LHCN-M2 (cell line): ENCODE measurements at regions not wholly inside any gene's neighbourhood (a gene's known extent, or its start where the extent isn't known, plus 50 kb on each side); places are given as distances from the start of the nearest gene placed in this dataset.

Experiments
- DNase-seq: peaks from one replicate; pipeline ENCODE4 v3.0.0-alpha.2; 2012; ENCODE audit warnings: low read depth

DNA sequence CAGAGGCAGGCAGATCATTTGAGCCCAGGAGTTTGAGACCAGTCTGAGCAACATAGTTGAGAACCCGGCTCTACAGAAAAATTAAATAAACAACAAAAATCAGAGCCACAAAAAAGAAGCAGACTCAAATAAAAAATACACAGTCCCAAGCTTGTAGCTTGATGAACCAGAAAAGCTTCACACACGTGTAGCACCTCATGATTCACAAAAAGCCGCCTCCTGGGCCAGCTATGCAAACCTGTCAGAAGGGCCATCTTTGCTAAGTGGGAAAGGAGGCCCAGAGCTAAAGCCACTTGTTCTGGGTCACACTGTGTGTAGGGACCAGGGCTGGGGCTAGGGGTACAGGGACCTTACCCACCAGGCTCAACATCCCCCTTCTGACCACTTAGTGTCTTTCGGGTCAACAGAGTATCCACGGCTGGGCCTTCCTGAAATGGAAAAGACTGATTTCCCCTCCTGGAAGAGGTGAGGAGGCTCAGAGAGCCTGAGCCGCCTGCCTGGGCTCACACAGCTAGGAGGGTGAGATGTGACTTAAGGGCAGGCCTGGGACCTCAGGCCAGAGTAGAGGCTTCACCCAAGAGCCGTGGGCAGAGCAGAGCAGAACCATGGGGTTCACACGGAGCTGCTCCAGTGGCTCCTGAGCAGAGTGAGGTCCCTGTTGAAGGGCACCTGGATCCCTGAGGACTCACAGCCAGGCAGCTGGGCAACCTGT lies 269.6 kb downstream of the PARN start:
- no peak for DNase-seq

DNA sequence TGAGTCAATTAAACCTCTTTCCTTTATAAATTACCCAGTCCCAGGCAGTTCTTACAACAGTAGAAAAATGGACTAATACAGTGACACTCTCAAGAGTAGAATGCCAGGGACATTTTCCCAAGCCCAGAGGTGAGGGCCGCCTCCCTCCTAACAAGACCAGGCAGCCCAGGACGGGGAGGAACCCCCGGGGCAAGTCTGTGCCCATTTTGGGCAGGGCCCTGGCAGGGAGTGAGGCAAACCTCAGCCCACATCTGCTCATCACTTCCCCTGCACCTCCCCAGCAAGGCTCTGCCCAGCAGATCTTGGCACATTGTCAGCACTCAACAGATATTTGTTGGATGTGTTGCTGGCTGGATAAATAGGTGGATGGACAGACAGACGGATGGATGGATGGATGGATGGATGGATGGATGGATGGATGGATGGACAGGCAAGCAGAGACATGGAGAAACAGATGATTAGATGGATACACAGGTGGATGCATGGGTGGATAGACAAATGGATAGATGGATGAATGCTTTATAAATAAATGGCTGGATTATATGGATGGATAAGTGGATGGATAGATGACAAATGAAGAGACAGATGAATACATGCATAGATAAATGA lies 271.3 kb downstream of the PARN start:
- no peak for DNase-seq

DNA sequence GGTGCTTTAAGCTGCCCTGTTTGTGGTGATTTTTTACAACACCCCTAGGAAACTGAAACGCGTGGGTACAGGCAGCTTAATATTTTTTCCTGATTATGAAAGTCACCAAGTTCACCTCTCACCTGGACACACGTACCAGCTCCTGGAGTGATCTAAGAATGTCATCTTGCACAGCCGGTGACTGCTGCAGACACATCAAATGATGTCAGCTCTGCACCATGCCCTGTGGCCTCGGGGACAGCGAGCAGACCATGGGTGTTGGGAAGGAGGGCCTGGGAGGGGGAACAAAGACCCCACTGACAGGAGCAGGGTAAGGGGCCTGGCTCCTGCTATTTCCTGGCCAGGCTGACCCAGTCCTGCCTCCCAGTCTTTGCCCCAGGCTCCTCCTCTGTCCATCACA lies 272.7 kb downstream of the PARN start:
- no peak for DNase-seq

DNA sequence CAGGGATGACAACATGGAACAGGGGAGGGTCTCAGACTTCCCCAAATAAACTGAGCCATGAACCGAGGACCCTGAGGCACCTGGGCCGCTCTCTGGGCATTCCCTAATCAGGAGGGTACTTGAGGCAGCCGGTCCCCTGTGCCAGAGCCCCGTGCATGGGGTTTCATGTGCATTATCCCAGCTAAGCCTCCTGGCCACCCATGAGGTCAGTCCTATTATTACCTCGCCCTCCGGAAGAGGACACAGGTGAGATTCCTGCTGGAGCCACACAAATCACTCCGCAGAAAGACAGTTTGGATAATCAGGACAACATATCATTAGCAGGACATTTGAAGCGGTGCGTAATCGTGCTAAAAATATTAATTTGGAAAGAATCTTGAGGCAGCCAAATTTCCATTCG lies 274.0 kb downstream of the PARN start:
- DNase-seq = no peak

DNA sequence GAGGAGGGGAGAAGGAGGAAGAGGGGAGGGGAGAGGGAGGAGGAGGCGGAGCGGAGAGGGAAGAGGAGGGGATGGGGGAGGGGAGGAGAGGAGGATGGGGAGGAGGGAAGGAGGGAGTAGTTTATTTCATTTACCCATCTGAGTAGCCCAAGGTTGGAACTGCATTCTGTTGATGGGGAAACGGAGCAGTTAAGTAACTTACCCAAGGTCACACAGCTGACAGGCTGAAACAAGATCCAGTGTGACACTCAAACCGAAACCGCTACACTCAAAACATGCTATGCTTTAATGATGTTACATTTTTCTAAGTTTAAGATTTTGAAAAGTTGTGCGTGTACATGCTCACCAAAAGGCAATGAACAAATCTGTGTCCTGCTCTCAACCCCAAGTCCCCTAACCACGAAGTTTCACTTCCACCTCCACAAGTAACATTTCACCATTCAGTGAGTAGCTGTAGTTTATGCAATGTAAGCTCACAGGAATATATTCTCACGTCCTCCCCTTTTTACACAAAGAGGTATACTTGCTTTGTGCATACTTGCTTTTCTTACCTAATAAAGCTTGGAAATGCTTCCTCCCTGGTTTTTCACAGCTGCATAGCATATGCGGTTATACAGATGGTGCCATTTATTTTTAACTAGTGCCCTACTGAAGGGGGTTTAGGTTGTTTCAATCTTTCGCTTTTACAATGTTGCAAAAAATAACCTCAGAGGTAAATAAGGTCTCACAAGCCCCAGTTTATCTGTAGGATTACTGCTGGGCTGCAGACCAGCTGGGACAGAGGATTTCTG lies 275.3 kb downstream of the PARN start:
- DNase-seq = no peak

DNA sequence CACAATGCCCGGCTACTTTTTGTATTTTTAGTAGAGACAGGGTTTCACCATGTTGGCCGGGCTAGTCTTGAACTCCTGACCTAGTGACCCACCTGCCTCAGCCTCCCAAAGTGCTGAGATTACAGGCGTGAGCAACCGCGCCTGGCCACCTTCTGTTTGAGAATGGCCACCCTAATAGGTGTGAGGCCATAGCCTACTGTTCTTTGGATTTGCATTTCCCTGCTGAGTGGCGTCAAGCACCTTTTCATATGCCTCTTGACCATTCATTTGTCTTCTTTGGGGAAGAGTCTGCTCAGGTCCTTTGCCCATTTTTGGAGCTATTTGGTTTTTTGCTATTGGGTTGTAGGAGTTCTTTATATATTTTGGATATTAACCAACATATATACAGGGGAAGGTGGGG lies 276.7 kb downstream of the PARN start:
- no peak for DNase-seq

DNA sequence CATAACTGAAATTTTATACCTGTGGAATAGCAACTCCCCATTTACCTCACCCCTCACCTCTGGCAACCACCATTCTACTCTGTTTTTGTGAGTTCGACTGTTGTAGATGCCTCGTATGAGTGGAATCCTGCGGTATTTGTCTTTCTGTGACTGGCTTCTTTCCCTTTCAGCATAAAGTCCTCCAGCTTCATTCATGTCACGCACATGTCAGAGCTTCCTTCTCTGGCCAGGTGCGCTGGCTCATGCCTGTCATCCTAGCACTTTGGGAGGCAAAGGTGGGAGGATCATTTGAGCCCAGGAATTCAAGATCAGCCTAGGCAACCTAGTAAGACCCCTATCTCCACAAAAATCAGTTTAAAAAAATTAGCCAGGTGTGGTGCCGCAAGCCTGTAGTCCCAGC lies 278.4 kb downstream of the PARN start:
- no peak for DNase-seq

DNA sequence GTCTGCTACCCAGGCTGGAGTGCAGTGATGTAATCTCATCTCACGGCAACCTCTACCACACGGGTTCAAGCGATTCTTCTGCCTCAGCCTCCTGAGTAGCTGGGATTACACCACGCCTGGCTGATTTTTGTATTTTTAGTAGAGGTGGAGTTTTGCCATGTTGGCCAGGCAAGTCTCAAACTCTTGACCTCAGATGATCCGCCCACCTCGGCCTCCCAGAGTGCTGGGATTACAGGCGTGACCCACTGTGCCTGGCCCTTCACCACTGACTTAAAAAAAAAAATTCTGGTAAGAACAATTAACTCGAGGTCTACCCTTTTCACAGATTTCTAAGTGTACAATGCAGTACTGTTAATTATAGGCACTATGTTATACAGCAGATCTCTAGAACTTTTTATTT lies 279.4 kb downstream of the PARN start:
- DNase-seq = no peak

DNA sequence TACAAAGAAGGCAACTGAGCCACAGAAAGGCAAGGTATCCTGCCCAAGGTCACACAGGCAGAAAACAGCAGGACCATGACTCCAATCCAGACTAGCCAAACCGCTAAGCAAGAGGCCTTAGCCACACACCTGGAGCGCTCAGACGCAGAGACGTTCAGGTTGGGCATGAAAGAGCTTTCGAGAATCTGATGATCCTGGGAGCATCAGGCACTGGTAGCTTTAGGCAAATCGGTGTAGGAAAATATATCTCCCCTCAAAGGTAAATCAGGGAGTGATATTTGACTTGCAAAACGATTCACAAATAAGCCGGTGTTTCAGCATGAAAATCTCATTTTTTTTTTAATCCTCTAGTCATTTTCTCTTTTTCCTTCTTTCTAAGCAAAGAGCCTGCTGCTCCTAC lies 279.0 kb downstream of the MRTFB start:
- DNase-seq = no peak

DNA sequence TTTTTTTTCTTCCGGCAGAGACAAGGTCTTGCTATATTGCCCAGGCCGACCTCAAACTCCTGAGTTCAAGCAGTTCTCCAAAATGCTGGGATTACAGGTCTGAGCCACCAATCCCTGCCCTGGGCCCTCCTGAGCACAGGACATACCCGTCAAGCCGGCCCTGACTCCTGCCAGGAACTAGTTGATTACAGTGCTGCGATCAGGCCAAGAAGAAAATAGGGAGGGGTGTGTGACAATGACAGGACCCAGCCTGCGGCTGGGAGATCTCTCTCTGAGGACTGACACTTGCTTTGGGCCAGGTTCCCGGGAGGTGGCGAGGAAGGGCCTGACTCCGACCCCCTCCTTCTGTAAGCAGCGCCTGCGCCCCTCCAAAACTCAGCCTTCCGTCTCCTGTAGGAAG lies 276.6 kb downstream of the MRTFB start:
- DNase-seq = no peak

DNA sequence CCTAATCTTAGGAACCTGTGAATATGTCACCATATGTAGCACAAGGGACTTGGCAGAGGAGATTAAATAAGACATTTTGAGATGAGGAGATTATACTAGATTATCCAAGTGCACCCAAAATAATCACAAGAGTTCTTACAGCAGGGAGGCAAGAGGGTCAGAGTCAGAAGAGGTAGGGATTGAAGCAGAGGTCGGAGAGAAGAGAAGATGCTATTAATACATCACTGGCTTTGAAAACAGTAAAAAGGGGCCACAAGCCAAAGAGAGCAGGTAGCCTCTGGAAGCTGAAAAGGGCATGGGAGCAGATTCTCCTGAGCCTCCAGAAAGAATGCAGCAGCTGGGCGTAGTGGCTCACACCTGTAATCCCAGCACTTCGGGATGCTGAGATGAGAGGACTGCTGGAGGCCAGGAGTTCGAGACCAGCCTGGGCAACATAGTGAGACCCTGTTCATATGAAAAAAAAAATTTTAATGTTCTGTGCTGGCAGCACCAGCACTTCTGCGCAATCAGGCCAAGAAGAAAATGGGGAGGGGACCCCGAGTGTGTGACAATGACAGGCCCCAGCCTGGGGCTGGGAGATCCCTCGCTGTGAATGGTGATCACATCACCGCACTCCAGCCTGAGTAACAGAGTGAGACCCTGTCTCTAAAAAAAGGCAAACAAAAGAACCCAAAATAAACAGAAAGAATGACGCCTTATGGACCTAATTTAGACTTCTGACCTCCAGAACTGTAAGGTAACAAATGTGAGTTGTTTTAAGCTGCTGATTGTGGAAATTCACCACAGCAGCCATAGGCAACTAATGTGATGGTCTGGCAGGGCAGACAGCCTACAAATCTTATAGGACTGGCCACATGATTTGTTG lies 275.4 kb downstream of the MRTFB start:
- DNase-seq = no peak

DNA sequence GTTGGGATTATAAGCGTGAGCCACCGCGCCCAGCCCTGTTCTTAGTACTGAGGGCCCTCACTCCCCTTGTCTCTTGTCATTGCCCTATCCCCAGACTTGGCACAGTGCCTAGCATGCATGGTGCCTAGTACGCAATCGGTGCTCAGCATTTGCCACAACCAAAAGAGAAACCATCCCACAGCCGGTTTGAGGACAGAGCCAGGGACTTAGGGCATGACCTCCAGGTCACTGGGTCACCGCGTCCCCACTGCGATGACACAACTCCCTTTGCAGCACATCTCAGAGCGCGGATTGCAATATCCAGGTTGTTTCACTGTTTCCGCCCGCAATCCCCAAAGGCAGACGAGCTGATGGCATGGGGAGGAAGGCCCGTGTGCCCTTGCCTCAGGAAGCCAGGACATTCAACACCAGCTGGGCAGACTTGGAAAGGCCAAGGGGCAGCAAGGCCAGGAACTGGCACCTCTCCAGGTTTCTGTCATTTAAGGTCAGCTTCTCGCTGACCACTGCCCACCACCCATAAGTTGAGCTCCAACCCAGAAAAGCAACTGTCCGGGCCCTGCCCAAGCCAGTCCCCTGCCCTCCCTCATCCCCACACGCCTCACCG lies 274.5 kb downstream of the MRTFB start:
- no peak for DNase-seq

DNA sequence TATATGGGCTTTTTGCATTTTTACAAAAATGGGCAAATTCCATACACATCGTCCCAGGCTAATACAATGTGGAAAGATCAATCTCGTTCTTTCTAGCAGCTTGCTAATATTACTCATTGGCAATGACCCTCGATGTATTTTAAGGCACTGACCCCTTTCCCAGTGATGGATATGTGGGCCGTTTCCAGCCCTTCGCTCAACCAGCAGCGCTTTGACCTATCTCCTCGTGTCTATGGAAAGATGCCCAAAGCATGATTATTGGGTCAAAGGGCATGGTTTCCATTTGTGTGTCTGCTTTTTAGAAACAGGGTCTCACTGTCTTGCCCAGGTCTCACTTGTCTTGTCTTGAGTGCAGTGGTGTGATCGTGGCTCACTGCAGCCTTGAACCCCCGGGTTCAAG lies 273.8 kb downstream of the MRTFB start:
- no peak for DNase-seq

DNA sequence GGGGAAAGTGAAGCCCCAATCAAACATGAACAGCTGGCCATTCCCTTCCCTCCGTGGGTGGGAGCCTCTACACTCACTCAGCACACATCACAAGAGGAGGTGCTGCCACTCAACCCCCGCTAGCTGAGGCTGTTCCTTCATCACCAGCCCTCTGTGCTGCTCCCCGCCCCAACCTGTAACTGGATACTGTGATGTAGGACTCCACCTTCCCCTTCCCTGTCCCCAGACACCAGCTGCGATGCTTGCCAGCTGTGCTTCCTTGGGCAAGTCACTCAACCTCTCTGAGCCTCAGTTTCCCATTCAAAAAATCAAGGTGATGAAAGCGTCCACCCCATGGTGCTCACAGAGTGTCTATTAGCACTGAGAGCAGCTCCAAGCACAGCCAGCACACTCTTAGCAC lies 273.2 kb downstream of the MRTFB start:
- DNase-seq = no peak

DNA sequence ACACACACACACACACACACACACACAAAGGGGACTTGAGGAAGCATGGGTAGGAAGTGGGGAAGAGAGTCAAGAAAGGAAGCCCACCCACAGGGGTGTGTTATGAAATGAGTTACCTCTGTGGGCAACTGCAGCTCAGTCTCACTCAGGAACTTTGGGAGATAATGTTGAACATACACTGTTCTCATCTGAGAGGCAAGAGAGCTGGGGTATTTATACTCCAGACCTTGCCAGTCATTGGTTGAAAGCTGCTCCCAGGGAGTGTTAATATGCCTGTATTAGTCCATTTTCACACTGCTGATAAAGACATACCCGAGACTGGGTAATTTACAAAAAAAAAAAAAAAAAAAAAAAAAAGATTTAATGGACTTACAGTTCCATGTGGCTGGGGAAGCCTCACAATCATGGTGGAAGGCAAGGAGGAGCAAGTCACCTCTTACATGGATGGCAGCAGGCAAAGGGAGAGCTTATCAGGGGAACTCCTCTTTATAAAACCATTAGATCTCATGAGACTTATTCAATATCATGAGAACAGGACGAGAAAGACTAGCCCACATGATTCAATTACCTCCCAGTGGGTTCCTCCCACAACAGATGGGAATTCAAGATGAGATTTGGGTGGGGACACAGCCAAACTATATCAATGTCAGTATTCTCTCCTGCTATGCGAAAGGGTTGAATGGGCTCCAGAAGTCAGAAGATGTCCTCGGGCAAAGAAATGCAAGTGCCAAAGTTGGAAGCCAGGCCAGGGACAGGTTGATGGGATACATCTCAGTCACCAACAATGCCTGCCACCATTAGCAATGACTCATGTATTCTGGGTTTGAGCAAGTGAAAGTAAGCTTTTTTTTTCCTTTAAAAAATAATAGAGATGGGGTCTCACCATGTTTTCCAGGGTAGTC lies 270.5 kb downstream of the MRTFB start:
- DNase-seq = no peak

DNA sequence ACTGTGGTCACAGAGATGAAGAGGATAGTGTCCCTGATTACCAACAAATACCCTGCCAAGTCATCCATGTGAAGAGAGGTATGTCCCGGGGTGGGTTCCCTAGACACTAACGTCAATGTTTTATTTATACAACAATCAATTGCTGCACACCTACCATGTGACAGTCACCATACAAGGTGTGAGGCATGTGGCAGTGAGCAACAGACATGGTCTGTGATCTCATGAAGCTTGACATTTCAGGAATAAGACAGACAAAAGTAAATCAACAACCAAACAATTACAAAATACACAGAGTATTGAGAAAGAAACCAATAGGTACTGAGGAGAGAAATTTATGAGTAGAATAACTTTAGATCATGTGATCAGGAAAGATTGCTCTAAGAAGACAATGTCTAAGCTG lies 268.6 kb downstream of the MRTFB start:
- no peak for DNase-seq

DNA sequence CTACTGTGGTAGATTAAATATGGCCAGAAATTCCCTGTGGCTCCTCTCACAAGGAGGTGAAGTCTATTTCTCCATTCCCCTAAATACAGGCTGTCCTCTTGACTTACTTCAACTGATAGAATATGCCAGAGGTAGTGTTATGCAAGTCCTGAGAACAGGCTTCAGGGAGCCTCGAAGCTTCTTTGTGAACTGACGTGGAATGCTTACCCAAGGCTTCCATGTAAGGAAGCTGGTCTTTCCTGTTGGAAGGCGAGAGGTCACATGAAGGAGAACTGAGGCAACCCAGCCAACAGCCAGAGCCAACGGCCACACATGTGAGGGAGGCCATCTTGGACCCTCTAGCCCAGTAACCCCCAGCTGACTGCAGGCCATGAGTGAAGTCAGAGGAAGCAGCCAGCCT lies 267.9 kb downstream of the MRTFB start:
- no peak for DNase-seq

DNA sequence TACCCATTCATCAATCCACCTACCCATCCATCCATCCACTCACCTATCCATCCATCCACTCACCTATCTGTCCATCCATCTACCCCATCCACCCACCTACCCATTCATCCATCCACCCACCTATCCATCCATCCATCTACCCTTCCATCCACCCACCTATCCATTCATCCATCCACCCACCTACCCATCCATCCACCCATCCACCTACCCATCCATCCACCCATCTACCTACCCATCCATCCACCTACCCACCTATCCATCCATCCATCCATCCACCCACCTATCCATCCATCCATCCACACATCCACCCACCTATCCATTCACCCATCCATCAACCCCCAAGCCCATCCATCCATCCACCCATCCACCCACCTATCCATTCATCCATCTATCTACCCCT lies 267.1 kb downstream of the MRTFB start:
- DNase-seq = no peak

DNA sequence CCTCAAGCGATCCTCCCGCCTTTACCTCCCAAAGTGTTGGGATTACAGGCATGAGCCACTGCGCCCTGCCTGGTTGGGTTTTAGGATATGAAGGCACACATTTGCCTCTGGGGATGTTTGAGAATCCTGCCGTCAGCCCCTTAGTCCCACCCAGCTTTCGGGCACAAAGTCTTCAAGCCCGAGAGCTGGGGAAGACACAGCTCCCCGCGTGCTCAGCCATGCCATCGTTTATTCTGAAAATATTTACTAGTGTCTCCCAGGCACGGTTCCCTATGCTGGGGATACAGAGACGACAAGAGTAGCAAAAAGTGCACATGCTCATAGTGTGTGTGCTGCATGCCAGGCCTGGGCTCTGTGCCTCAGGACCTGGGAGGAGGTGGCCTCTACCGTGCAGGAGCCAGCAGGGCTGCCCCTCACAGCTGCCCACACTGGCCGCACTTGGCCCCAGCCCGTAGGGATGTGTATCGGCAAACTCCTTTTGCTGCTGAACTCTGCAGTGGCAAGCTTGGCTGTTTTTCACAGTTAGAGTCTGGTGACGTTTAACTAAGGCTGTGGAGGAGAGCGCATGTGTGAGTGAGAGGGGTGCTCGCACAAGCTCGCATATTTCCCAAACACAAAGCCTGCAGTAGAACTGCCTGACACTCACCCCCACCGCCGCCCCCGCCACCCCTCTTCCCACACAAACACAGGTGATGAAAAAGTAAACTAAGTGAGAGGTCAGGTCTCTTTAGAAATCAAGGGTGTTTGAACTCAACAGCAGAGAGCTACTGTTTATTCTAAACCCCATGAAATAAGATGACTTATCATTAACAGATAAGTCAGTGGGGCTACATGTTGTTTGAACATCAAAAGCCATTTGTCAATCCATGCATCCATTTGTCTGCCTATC lies 266.4 kb downstream of the MRTFB start:
- no peak for DNase-seq

DNA sequence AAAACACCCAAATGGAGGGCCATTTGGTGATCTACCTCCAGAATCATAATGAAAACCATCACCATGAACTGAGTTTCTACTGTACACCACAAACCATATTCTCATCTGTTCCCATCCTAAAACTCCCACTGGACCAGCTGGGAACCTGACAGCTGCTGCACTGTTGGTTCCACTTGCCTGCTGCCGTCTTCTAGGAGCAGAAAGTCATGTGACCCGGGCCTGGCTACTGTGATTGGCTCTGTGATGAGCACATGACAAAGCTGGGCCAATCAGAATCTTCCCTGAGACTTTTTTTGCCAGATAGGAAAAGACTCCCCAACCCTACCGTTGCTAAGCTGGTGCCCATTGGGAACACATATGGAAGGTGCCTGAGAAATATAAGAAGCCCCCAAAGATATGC lies 264.2 kb downstream of the MRTFB start:
- peak; percentile 44 for DNase-seq
